22Rv1 (cell line): ENCODE measurements at regions not wholly inside any gene's neighbourhood (a gene's known extent, or its start where the extent isn't known, plus 50 kb on each side); places are given as distances from the start of the nearest gene placed in this dataset.

Experiments used
- H3K27ac ChIP-seq: fragments of 450-650 bp; 2 replicates; pipeline ENCODE4 v1.5.1; 2017
- ZFX ChIP-seq: fragments of 450-650 bp; IDR thresholded peaks from 2 replicates; pipeline ENCODE4 v1.6.1; 2017; ENCODE audit warnings: antibody characterized with exemption, borderline replicate concordance
- TF ChIP-seq, protein P1 (sequence below): fragments of 450-650 bp; IDR thresholded peaks from 2 replicates; pipeline ENCODE4 v1.5.1; 2017; ENCODE audit warnings: mild to moderate bottlenecking

- TF ChIP-seq, protein P1, sequence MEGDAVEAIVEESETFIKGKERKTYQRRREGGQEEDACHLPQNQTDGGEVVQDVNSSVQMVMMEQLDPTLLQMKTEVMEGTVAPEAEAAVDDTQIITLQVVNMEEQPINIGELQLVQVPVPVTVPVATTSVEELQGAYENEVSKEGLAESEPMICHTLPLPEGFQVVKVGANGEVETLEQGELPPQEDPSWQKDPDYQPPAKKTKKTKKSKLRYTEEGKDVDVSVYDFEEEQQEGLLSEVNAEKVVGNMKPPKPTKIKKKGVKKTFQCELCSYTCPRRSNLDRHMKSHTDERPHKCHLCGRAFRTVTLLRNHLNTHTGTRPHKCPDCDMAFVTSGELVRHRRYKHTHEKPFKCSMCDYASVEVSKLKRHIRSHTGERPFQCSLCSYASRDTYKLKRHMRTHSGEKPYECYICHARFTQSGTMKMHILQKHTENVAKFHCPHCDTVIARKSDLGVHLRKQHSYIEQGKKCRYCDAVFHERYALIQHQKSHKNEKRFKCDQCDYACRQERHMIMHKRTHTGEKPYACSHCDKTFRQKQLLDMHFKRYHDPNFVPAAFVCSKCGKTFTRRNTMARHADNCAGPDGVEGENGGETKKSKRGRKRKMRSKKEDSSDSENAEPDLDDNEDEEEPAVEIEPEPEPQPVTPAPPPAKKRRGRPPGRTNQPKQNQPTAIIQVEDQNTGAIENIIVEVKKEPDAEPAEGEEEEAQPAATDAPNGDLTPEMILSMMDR = no peak
- no peak for TF ChIP-seq ZFX
- H3K27ac ChIP-seq = no peak overlapping the region
Observed at GRCh38 chr3:162150790-162151189, 654.2 kb downstream of the OTOL1 start.

DNA sequence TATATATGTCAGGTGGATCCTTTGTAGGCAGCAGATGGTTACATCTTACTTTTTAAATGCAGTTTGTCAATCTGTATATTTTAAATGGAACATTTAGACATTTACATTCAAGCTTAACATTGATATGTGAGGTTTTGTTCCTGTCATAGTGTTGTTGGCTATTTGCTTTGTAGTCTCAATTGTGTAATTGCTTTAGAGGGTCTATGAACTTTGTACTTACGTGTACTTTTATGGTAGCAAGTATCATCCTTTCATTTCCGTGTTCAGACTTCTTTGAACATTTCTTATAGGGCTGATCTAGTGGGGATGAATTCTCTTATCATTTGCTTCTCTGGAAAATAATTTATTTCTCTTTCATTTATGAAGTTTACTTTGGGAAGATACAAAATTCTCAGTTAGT, 656.0 kb downstream of the OTOL1 start:
- H3K27ac ChIP-seq = no peak overlapping the region
- no peak for TF ChIP-seq ZFX
- TF ChIP-seq, protein P1 = no peak

- TF ChIP-seq ZFX = no peak
- TF ChIP-seq, protein P1 = no peak
- H3K27ac ChIP-seq = no peak overlapping the region
Observed at GRCh38 chr3:162161595-162161994, 665.0 kb downstream of the OTOL1 start.

- H3K27ac ChIP-seq = no peak overlapping the region
- no peak for TF ChIP-seq ZFX
- TF ChIP-seq, protein P1 = no peak
Observed at GRCh38 chr3:162165346-162165745, 668.7 kb downstream of the OTOL1 start.

DNA sequence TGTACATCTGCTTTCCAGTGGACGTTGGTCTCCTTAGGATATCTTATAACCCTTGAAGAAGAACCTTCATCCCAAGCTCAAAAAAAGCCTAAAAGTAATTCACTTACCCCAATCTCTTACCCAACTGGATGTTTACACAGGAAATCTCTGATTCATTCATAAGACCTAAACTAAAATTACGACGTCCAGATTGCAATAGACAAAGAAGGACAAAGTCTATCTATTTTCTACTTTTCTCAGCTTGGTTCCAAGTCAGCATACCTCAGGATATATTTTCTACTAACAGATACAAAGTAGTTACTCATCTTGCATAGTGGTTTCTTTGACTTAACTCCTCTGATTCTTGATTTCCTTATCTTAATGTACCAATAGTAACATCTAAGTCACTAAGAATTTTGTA, 669.9 kb downstream of the OTOL1 start:
- TF ChIP-seq, protein P1 = no peak
- TF ChIP-seq ZFX = no peak

GRCh38 chr3:162168715-162169114, 672.1 kb downstream of the OTOL1 start:
- H3K27ac ChIP-seq = no peak overlapping the region
- TF ChIP-seq, protein P1 = no peak
- TF ChIP-seq ZFX = no peak

More for the DNA sequence above, 669.9 kb downstream of the OTOL1 start:
- no peak overlapping the region for H3K27ac ChIP-seq

DNA sequence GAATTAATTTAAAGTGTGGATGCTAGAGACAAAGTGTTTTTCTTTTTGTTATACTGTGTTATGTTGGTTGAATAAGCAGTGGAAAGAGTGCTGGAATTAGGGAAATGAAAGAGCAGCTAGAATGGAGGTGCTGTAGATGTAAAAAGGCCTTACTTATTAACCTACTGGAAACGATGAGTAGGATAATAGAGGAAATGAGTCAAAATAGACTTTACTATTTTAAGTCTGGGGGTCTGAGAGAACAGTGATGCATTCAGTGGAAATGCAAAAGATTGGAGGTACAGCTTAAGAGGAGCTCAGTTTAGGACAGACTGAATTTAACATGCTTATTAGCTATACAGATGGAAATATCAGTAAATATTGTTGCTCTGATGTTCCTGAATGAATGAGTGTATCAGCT, 674.0 kb downstream of the OTOL1 start:
- TF ChIP-seq, protein P1 = no peak
- TF ChIP-seq ZFX = no peak
- H3K27ac ChIP-seq = no peak overlapping the region
